ENCODE measurements at regions not wholly inside any gene's neighbourhood (a gene's known extent, or its start where the extent isn't known, plus 50 kb on each side); places are given as distances from the start of the nearest gene placed in this dataset.
"Not testable (repeated sequence)": the region's sequence is repeated elsewhere in the genome, so short reads cannot be mapped to it uniquely, and the experiment has no call there.

GRCh38 chr22:22697377-22698117 lies 53.1 kb downstream of the GGTLC2 start:
- ATAC-seq, result no peak
- DNase-seq (ENCODE audit: low spot score), result no peak

GRCh38 chr22:22698263-22698750 lies 53.9 kb downstream of the GGTLC2 start:
- no peak for DNase-seq (ENCODE audit: low spot score)
- no peak for ATAC-seq

DNA sequence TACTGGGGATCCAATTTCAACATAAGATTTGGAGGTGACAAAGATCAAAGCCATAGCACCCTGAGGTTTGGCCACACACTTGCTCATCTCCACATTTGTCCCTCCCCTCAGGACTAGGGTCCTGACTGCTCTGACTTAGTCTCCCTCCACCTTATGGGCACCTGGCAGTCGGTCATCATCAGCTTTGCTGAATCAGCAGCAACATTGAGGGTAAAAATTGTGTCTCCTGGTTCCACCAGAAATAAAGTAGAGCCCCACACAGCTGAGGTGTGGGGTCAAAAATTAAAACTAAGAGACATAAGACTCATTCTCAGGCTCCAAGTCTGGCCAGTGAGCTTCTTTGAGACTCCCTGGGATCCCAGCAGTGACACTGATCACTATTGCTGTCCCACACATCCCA lies 56.2 kb downstream of the GGTLC2 start:
- DNase-seq (ENCODE audit: low spot score), result peak; percentile 12

GRCh38 chr22:22701557-22701956 lies 57.1 kb downstream of the GGTLC2 start:
- DNase-seq (ENCODE audit: low spot score); ATAC-seq: not testable (repeated sequence)

More for the DNA sequence above, 56.2 kb downstream of the GGTLC2 start:
- no peak for ATAC-seq

DNA sequence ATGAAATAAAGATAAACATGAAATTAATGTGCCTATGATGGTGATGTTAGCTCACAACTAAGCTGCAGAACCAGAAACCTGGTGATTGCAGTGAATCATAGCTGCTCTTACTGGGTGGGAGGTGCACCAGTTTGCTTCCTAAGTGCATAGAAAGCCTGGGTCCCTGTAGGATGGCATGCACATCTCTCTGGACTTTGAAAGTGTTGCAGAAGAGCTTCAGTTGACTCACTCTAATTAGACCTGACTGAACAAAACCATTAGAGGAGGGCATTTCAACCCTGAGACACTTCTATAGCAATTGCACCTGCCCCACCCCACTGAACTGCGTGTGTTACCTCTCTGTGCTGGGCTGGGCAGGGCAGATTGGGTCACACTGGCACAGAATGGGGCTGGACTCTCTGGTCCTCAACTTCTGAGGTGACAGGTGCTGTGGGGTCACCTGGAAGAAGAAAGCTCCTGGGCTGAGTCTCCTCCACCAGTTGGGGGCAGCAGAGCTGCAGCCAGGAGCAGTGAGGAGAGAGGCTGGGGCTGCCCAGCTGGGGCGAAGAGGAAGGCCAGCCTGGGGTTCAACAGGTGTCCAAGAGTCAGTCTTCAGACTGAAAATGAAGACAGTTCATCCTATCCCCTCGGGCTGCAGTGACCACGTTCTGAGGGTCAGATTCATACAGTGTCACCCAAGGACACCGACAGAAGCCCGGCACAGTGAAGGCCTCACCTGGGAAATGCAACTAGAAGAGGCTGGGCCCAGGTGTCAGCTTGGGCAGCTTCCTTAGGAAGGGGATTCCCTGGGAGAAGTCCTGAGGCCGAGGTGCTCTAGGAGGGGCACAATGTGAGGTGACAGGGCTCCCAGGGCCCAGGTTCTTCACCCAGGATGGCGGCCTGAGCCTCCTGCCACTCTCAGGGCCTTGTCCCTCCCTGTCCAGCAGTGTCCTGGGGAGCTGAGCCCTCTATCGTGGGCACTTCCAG lies 58.1 kb downstream of the GGTLC2 start:
- DNase-seq (ENCODE audit: low spot score), result no peak
- ATAC-seq, result peak; percentile 59

DNA sequence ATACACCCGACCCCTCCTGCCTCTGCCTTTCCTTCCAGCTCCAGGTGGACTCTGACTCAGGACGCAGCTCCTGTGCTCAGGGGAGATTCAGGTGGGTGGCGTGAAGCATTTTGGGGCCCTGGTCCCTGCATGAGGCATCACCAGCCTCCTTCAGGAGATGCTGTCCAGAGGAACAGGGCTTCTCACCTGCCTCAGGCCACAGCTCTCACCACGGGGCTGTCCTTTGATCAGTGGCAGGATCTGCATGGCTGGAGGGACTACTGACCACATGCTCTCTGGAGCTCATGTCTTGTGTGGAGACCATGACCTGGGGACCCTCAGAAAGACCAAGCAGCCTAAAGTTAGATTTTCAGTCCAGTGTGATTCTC lies 58.8 kb downstream of the GGTLC2 start:
- ATAC-seq (no peak), DNase-seq (ENCODE audit: low spot score) (no peak)

- ATAC-seq (peak; percentile 80), DNase-seq (ENCODE audit: low spot score) (peak; percentile 56)
These were observed 59.3 kb downstream of the GGTLC2 start for GRCh38 chr22:22703715-22704114.

DNA sequence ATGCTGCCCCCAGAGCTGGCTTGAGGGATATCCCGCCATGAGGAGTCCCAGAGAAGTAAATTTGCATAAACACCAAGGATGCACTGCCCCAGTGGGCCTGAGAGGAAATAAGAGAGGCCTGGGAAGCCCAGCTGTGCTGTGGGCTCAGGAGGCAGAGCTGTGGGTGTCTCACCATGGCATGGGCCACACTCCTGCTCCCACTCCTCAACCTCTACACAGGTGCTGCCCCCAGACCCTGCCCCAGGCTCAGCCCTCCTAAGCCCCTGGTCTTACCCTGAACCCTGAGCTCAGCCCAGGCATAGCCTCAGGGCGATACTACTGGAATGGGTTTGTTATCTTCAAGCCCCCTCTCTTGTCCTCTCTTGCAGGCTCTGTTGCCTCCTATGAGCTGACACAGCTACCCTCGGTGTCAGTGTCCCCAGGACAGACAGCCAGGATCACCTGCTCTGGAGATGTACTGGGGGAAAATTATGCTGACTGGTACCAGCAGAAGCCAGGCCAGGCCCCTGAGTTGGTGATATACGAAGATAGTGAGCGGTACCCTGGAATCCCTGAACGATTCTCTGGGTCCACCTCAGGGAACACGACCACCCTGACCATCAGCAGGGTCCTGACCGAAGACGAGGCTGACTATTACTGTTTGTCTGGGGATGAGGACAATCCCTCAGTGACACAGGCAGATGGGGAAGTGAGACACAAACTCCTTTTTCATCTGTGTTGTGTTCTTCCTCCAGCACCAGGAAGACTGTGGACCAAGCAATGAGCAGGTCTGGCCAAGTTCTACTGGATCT lies 59.9 kb downstream of the GGTLC2 start:
- no peak for ATAC-seq
- peak; percentile 29 for DNase-seq (ENCODE audit: low spot score)

- DNase-seq (ENCODE audit: low spot score) (peak; percentile 11), ATAC-seq (no peak)
These were observed 61.1 kb downstream of the GGTLC2 start for GRCh38 chr22:22705328-22706100.

- ATAC-seq, result no peak
- DNase-seq (ENCODE audit: low spot score), result peak; percentile 18
These were observed 62.0 kb downstream of the GGTLC2 start for GRCh38 chr22:22706253-22706915.

DNA sequence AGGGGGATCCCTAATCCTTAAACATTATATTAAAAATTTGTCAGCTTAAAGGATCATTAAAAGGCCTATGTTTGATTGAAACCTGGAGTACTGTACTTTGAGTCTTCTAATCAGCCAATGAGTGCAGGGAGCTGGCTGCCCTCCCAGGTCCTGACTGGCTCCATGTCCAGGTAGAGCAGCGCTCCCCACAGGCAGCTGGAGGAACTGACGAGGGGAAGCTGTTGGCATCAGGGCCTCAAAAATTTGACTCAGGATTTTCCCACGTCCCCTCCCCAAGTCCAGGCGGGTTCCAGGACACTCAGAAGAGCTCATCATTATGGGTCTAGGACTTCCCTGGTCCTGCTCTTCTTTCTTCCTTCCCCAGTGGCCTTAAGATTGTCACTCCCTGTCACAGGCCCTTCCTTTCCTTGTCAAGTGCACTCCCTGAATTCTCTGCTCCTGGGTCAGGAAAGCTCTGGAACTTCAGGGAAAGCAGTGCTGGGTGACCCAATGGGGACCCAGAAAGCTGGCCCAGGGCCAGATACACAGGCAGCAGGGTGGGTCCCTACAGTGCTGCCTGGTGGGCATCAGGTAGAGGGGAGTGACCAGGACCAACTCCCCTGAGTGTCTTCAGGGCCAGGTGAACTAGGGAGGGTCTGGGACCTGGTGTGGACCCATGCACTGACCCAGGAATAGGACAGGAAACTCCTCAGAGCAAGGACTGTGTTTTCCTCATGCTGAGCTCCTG lies 65.5 kb downstream of the GGTLC2 start:
- DNase-seq (ENCODE audit: low spot score), result peak; percentile 64
- peak; percentile 87 for ATAC-seq

- DNase-seq (ENCODE audit: low spot score), result peak; percentile 67
- ATAC-seq, result peak; percentile 88
These were observed 66.5 kb downstream of the GGTLC2 start for GRCh38 chr22:22710719-22711531.

GRCh38 chr22:22711532-22711913 lies 67.1 kb downstream of the GGTLC2 start:
- DNase-seq (ENCODE audit: low spot score) (no peak), ATAC-seq (no peak)

GRCh38 chr22:22712092-22712658 lies 67.8 kb downstream of the GGTLC2 start:
- DNase-seq (ENCODE audit: low spot score) (no peak), ATAC-seq (no peak)

GRCh38 chr22:22712666-22713365 lies 68.4 kb downstream of the GGTLC2 start:
- no peak for DNase-seq (ENCODE audit: low spot score)

DNA sequence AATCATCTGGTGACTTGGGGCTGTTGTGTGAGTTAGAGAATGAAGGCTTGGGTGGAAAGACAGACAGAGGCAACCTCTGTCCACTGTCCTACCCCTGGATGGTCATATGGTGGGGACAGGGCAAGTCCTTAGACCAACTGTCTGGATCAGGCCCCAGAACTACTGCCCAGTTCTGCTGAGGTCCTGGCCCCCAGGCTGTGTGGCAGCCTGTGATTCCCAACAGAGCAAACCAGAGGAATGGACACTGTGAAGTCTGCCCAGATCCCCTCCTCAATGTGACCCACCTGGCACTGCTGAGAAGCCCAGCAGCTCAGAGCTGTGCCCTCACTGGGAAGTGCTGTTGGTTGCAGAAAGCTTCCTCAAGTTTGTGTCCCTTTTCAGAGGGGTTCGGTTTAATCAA lies 69.0 kb downstream of the GGTLC2 start:
- no peak for DNase-seq (ENCODE audit: low spot score)
- ATAC-seq, result no peak

More at GRCh38 chr22:22712666-22713365, 68.4 kb downstream of the GGTLC2 start:
- ATAC-seq, result no peak
